ENCODE measurements at regions not wholly inside any gene's neighbourhood (a gene's known extent, or its start where the extent isn't known, plus 50 kb on each side); places are given as distances from the start of the nearest gene placed in this dataset.
"Not testable (repeated sequence)": the region's sequence is repeated elsewhere in the genome, so short reads cannot be mapped to it uniquely, and the experiment has no call there.

GRCh38 chr15:20755665-20756398 is 110.3 kb downstream of the POTEB2 start:
- H3K36me3 ChIP-seq (ENCODE audit: control insufficient read depth, insufficient read depth, low read length); in situ Hi-C loops (cut with MboI; ENCODE audit: low sequenced_read_pairs); H3K4me1 ChIP-seq (ENCODE audit: control insufficient read depth, insufficient read depth, low read length); H3K79me1 ChIP-seq (ENCODE audit: low read depth in 1 of 2, low read length in 2 of 2); CTCF ChIA-PET; H2BK20ac ChIP-seq (ENCODE audit: low read depth, low read length); DNase-seq; H2AFZ ChIP-seq (replicated peaks; ENCODE audit: low read length, poor library complexity); H2AK9ac ChIP-seq (replicated peaks; ENCODE audit: low read depth, low read length, poor library complexity); H4K8ac ChIP-seq (ENCODE audit: low read depth in 2 of 2, low read length in 2 of 2); H3K4ac ChIP-seq (ENCODE audit: low read depth, low read length); BruUV-seq (replicated peaks); H3K4me3 ChIP-seq (ENCODE audit: insufficient read depth, low read depth, low read length); H3K27me3 ChIP-seq (ENCODE audit: control insufficient read depth, insufficient read depth, low read length); H2AK5ac ChIP-seq (ENCODE audit: low read depth, low read length); H3K9ac ChIP-seq (ENCODE audit: low read depth, low read length); H2BK15ac ChIP-seq (ENCODE audit: low read depth, low read length); dilution Hi-C loops (cut with HindIII; ENCODE audit: low sequenced_read_pairs, unreplicated experiment); H4K20me1 ChIP-seq (ENCODE audit: insufficient read depth, low read length); H3K4me2 ChIP-seq (ENCODE audit: low read depth, low read length); H3K14ac ChIP-seq (replicated peaks; ENCODE audit: low read depth, low read length); H2BK120ac ChIP-seq (ENCODE audit: low read depth, low read length); intact Hi-C loops (cut with micrococcal nuclease); H3K9me3 ChIP-seq (ENCODE audit: control insufficient read depth, insufficient read depth, low read length); H4K5ac ChIP-seq (ENCODE audit: low read depth, low read length); ATAC-seq (ENCODE audit: low read depth); H3K18ac ChIP-seq (ENCODE audit: low read depth, low read length); H3K9me1 ChIP-seq (ENCODE audit: insufficient read depth, low read length); H3K27ac ChIP-seq (ENCODE audit: insufficient read depth, low read length); H3K56ac ChIP-seq (ENCODE audit: extremely low read depth, insufficient read depth, low read length); H2BK5ac ChIP-seq (ENCODE audit: low read depth, low read length, poor library complexity, severe bottlenecking); POLR2A ChIA-PET (ENCODE audit: unreplicated experiment); H3K23ac ChIP-seq (ENCODE audit: low read depth, low read length); H4K91ac ChIP-seq (ENCODE audit: insufficient read depth, low read depth, low read length): not testable (repeated sequence)
- no CpG with 5 or more reads among the region's 65 CpGs for WGBS, 2 experiments (ENCODE audit: extremely low coverage in 2 of 2, insufficient read length in 1 of 2)
